ENCODE measurements at regions not wholly inside any gene's neighbourhood (a gene's known extent, or its start where the extent isn't known, plus 50 kb on each side); places are given as distances from the start of the nearest gene placed in this dataset.
A peak's percentile ranks its signal among the peaks of the same experiment; 100 is the strongest.

DNA sequence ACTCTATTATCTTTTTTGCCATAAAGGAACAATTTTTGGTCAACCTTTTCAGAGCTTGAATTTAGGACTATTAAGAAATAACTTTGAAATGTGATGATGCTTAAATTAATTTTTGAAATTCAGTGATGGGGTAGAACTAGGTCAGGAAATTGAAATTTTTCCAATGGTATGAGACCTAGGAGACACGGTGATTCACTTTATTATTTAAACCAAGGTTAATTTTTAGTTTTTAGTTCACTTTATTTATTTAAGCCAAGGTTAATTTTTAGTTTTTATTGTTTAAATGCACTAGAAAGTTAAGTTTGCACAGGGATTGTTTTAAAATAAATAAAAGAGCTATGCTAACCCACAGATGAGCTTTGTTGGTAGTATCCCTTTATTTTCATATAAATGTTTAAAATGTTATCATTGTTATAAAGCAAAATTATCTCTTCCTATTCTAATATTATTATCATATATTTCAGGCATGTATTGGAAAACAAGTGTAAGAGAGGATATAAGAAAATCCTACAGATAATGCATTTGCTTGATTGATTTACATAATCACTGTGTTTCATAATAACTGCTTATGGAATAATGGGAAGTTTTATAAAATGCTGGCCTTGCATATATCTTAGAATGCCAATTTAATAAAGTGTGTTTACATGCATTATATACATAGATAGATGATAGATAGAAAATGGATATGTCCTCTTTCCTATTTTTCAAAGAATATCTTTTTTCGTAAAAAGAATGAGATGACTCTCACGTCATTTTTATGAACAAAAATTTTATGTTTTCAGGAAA, 163.6 kb downstream of the HGF start:
- Histone ChIP-seq H4K8ac (ENCODE audit: low read depth, low read length) (no peak overlapping the region), H4K12ac (ENCODE audit: low read depth, low read length) (no peak overlapping the region), H3K79me1 (ENCODE audit: low read length) (no peaks in the 10 kb centered on the region), H3K36me3 (ENCODE audit: control insufficient read depth in 1 of 2, insufficient read depth in 2 of 2, low read length in 2 of 2) (no peaks in the 10 kb centered on the region), H3K18ac (ENCODE audit: low read length) (no peak overlapping the region), H3K9me3 (ENCODE audit: insufficient read depth, low read depth, low read length) (no peaks in the 10 kb centered on the region), H3K23ac (ENCODE audit: low read length) (no peak overlapping the region), H3K4me2 (ENCODE audit: low read length) (no peak overlapping the region), H3K27ac (ENCODE audit: low read depth, low read length) (no peak overlapping the region), H3K27me3 (ENCODE audit: insufficient read depth, low read length) (no peaks in the 10 kb centered on the region), H3K4me1 (ENCODE audit: control insufficient read depth in 1 of 2, insufficient read depth in 2 of 2, low read length in 2 of 2) (peaks cover 0 to 2% of the 10 kb centered on the region in 2 experiments), H2BK120ac (ENCODE audit: insufficient read depth, low read length, poor library complexity) (no peak overlapping the region), H4K91ac (ENCODE audit: low read depth, low read length) (no peak overlapping the region), H2AK5ac (ENCODE audit: low read length) (no peak overlapping the region), H3K9ac (ENCODE audit: low read length) (no peak overlapping the region), H2BK12ac (ENCODE audit: low read length) (no peak overlapping the region), H3K4ac (ENCODE audit: low read depth, low read length) (no peak overlapping the region), H3K79me2 (ENCODE audit: control insufficient read depth, insufficient read depth, low read length, poor library complexity) (peaks cover 2% of the 10 kb centered on the region), H2BK5ac (ENCODE audit: low read depth, low read length, poor library complexity) (no peak overlapping the region), H2AFZ (ENCODE audit: insufficient read depth, low read length, poor library complexity) (no peak overlapping the region), H3K14ac (ENCODE audit: low read length) (no peak overlapping the region), H3K4me3 (ENCODE audit: low read depth, low read length) (no peak overlapping the region)
- no CpG with 5 or more reads among the region's 3 CpGs for WGBS (ENCODE audit: extremely low coverage, insufficient coverage, insufficient read length)
- DNase-seq = no peak

DNA sequence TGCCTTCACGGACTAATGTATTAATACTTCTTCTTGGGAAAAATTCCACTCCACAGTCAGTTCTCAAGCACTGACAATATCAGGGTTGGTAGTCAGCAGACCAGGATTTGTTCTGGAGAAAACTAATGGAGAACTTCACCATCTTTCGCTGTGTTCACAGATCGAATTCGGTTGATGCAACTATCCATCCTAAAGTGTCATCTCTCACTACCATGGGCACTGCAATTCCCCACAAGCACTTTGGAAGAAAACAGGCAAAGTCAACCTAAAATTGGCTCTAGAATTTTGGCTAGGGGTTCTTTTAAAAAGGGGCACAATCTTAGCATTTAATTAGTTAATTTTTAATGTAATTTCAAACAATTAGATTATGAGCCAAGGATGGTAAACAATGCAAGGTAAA, 164.4 kb downstream of the HGF start:
- H3K14ac ChIP-seq (ENCODE audit: low read length) = no peak overlapping the region
- H3K79me2 ChIP-seq (ENCODE audit: control insufficient read depth, insufficient read depth, low read length, poor library complexity) = no peaks in the 10 kb centered on the region
- H4K12ac ChIP-seq (ENCODE audit: low read depth, low read length) = no peak overlapping the region
- H3K4ac ChIP-seq (ENCODE audit: low read depth, low read length) = no peak overlapping the region
- no peak overlapping the region for H2BK5ac ChIP-seq (ENCODE audit: low read depth, low read length, poor library complexity)
- H3K9me3 ChIP-seq (ENCODE audit: insufficient read depth, low read depth, low read length) = no peaks in the 10 kb centered on the region
- no CpG with 5 or more reads among the region's 4 CpGs for WGBS (ENCODE audit: extremely low coverage, insufficient coverage, insufficient read length)
- H3K4me3 ChIP-seq (ENCODE audit: low read depth, low read length) = no peak overlapping the region
- no peak overlapping the region for H3K23ac ChIP-seq (ENCODE audit: low read length)
- no peak overlapping the region for H2AFZ ChIP-seq (ENCODE audit: insufficient read depth, low read length, poor library complexity)
- no peak overlapping the region for H2AK5ac ChIP-seq (ENCODE audit: low read length)
- H3K9ac ChIP-seq (ENCODE audit: low read length) = no peak overlapping the region
- no peaks in the 10 kb centered on the region for H3K36me3 ChIP-seq (ENCODE audit: control insufficient read depth in 1 of 2, insufficient read depth in 2 of 2, low read length in 2 of 2)
- H3K27ac ChIP-seq (ENCODE audit: low read depth, low read length) = no peak overlapping the region
- no peaks in the 10 kb centered on the region for H3K27me3 ChIP-seq (ENCODE audit: insufficient read depth, low read length)
- H4K91ac ChIP-seq (ENCODE audit: low read depth, low read length) = no peak overlapping the region
- H3K18ac ChIP-seq (ENCODE audit: low read length) = no peak overlapping the region
- H3K4me1 ChIP-seq (ENCODE audit: control insufficient read depth in 1 of 2, insufficient read depth in 2 of 2, low read length in 2 of 2) = peaks cover 0 to 2% of the 10 kb centered on the region in 2 experiments
- H2BK120ac ChIP-seq (ENCODE audit: insufficient read depth, low read length, poor library complexity) = no peak overlapping the region
- H3K4me2 ChIP-seq (ENCODE audit: low read length) = no peak overlapping the region
- H4K8ac ChIP-seq (ENCODE audit: low read depth, low read length) = no peak overlapping the region
- H3K79me1 ChIP-seq (ENCODE audit: low read length) = no peaks in the 10 kb centered on the region
- no peak overlapping the region for H2BK12ac ChIP-seq (ENCODE audit: low read length)
- DNase-seq = no peak

DNA sequence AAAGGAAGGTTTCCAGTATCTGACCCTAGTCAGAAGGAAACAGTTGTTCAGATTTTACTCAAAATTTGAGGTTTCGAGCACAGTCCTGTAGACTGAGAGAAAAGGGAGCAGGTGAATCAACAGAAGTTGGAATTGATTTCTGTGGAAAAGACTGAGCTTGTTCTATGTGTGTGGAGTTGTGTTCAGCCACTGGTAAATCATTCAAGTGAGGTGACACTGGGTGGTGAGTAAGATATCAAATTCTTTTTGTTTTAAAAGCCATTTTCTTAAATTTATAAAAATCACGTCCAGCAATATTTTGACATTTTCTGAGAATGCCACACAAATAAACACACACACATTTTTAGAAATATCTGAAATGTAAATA, 165.1 kb downstream of the HGF start:
- Histone ChIP-seq H3K9ac (ENCODE audit: low read length) (no peak overlapping the region), H3K27me3 (ENCODE audit: insufficient read depth, low read length) (no peaks in the 10 kb centered on the region), H3K18ac (ENCODE audit: low read length) (no peak overlapping the region), H3K4me2 (ENCODE audit: low read length) (no peak overlapping the region), H3K79me1 (ENCODE audit: low read length) (no peaks in the 10 kb centered on the region), H4K91ac (ENCODE audit: low read depth, low read length) (no peak overlapping the region), H3K9me3 (ENCODE audit: insufficient read depth, low read depth, low read length) (no peaks in the 10 kb centered on the region), H3K14ac (ENCODE audit: low read length) (no peak overlapping the region), H3K27ac (ENCODE audit: low read depth, low read length) (no peak overlapping the region), H2AFZ (ENCODE audit: insufficient read depth, low read length, poor library complexity) (no peak overlapping the region), H3K4ac (ENCODE audit: low read depth, low read length) (no peak overlapping the region), H3K4me1 (ENCODE audit: control insufficient read depth in 1 of 2, insufficient read depth in 2 of 2, low read length in 2 of 2) (peaks cover 0 to 2% of the 10 kb centered on the region in 2 experiments), H2AK5ac (ENCODE audit: low read length) (no peak overlapping the region), H3K23ac (ENCODE audit: low read length) (no peak overlapping the region), H4K12ac (ENCODE audit: low read depth, low read length) (no peak overlapping the region), H2BK5ac (ENCODE audit: low read depth, low read length, poor library complexity) (no peak overlapping the region), H2BK12ac (ENCODE audit: low read length) (no peak overlapping the region), H3K36me3 (ENCODE audit: control insufficient read depth in 1 of 2, insufficient read depth in 2 of 2, low read length in 2 of 2) (no peaks in the 10 kb centered on the region), H3K4me3 (ENCODE audit: low read depth, low read length) (no peak overlapping the region), H4K8ac (ENCODE audit: low read depth, low read length) (no peak overlapping the region), H2BK120ac (ENCODE audit: insufficient read depth, low read length, poor library complexity) (no peak overlapping the region), H3K79me2 (ENCODE audit: control insufficient read depth, insufficient read depth, low read length, poor library complexity) (no peaks in the 10 kb centered on the region)
- no peak for DNase-seq
- no CpG with 5 or more reads among the region's 2 CpGs for WGBS (ENCODE audit: extremely low coverage, insufficient coverage, insufficient read length)

DNA sequence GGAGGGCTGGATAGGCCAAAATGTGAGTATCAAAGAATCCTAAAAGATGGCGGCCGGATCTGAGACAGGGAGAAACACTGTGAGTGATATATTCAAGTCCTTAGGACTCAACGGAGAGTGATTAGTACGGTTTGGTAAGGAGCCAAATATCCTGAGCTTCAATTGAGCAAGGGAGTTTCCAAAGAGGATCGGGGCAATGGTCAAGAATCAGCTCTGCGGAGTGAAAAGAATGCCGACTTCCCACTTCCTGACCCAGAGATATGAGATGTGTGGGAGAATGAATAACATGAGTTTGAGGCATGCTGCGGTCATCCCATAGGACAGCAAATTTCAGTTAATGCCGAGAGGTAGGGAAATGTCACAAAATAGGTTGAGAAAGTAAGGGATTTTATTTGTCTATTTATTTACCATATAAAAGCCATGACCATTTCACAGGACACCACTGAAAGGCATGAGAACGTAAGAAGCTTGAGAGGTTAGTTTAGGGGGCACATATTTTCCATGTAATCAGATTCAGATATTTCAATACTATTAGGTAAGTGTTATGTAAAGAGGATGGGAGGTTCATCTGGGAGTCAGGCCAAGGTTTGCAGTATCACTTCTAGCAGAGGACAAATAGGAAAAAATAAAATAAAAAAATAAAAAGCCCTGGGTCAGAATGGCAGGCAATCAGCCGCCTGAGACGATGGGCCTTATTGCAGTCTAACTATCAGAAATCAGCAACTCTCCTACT, 165.6 kb downstream of the HGF start:
- H2AK5ac ChIP-seq (ENCODE audit: low read length) = no peak overlapping the region
- no peak overlapping the region for H4K12ac ChIP-seq (ENCODE audit: low read depth, low read length)
- no peak overlapping the region for H3K4me3 ChIP-seq (ENCODE audit: low read depth, low read length)
- H2BK12ac ChIP-seq (ENCODE audit: low read length) = no peak overlapping the region
- no peak overlapping the region for H4K91ac ChIP-seq (ENCODE audit: low read depth, low read length)
- H3K14ac ChIP-seq (ENCODE audit: low read length) = no peak overlapping the region
- no peak overlapping the region for H3K9ac ChIP-seq (ENCODE audit: low read length)
- no peaks in the 10 kb centered on the region for H3K79me2 ChIP-seq (ENCODE audit: control insufficient read depth, insufficient read depth, low read length, poor library complexity)
- H2AFZ ChIP-seq (ENCODE audit: insufficient read depth, low read length, poor library complexity) = no peak overlapping the region
- peak; percentile 38 to 68 for DNase-seq
- no peak overlapping the region for H3K27ac ChIP-seq (ENCODE audit: low read depth, low read length)
- no peak overlapping the region for H4K8ac ChIP-seq (ENCODE audit: low read depth, low read length)
- H3K4me2 ChIP-seq (ENCODE audit: low read length) = no peak overlapping the region
- H2BK120ac ChIP-seq (ENCODE audit: insufficient read depth, low read length, poor library complexity) = no peak overlapping the region
- H3K36me3 ChIP-seq (ENCODE audit: control insufficient read depth in 1 of 2, insufficient read depth in 2 of 2, low read length in 2 of 2) = no peaks in the 10 kb centered on the region
- H3K27me3 ChIP-seq (ENCODE audit: insufficient read depth, low read length) = no peaks in the 10 kb centered on the region
- peaks cover 0 to 2% of the 10 kb centered on the region in 2 experiments for H3K4me1 ChIP-seq (ENCODE audit: control insufficient read depth in 1 of 2, insufficient read depth in 2 of 2, low read length in 2 of 2)
- H3K18ac ChIP-seq (ENCODE audit: low read length) = no peak overlapping the region
- no CpG with 5 or more reads among the region's 12 CpGs for WGBS (ENCODE audit: extremely low coverage, insufficient coverage, insufficient read length)
- no peak overlapping the region for H3K23ac ChIP-seq (ENCODE audit: low read length)
- no peak overlapping the region for H2BK5ac ChIP-seq (ENCODE audit: low read depth, low read length, poor library complexity)
- H3K4ac ChIP-seq (ENCODE audit: low read depth, low read length) = no peak overlapping the region
- H3K79me1 ChIP-seq (ENCODE audit: low read length) = no peaks in the 10 kb centered on the region
- H3K9me3 ChIP-seq (ENCODE audit: insufficient read depth, low read depth, low read length) = no peaks in the 10 kb centered on the region
